ENCODE measurements at regions not wholly inside any gene's neighbourhood (a gene's known extent, or its start where the extent isn't known, plus 50 kb on each side); places are given as distances from the start of the nearest gene placed in this dataset.

DNA sequence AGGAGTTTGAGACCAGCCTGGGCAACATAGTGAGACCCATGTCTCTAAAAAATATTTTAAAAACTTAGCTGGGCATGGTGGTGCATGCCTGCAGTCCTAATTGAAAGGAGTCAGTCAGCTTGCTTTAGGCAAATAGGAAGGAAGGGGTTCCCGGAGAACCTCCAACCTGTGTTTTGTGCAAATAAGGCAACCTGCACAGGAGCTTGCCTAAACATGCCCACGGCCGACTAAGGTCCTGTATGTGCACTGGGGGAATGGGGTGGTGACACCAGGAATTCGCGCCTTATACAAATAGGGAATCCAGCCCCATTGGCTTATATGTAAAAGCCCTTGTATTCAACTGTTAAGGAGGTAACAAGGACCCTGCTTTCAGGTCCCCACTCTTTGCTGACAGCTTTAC, 429.2 kb upstream of the ZP4 start (continued):
- TF ChIP-seq ZFP41 (tag by site-specific recombination; IDR thresholded peaks at IDR 0.05; ENCODE audit: borderline replicate concordance) (no peak), ZNF621 (tag by site-specific recombination; IDR thresholded peaks at IDR 0.05) (no peak), ZNF530 (tag by site-specific recombination; IDR thresholded peaks at IDR 0.05; ENCODE audit: low read depth) (no peak)
- TF ChIP-seq, protein P1, sequence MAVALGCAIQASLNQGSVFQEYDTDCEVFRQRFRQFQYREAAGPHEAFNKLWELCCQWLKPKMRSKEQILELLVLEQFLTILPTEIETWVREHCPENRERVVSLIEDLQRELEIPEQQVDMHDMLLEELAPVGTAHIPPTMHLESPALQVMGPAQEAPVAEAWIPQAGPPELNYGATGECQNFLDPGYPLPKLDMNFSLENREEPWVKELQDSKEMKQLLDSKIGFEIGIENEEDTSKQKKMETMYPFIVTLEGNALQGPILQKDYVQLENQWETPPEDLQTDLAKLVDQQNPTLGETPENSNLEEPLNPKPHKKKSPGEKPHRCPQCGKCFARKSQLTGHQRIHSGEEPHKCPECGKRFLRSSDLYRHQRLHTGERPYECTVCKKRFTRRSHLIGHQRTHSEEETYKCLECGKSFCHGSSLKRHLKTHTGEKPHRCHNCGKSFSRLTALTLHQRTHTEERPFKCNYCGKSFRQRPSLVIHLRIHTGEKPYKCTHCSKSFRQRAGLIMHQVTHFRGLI (tag by site-specific recombination; IDR thresholded peaks at IDR 0.05) = no peak

DNA sequence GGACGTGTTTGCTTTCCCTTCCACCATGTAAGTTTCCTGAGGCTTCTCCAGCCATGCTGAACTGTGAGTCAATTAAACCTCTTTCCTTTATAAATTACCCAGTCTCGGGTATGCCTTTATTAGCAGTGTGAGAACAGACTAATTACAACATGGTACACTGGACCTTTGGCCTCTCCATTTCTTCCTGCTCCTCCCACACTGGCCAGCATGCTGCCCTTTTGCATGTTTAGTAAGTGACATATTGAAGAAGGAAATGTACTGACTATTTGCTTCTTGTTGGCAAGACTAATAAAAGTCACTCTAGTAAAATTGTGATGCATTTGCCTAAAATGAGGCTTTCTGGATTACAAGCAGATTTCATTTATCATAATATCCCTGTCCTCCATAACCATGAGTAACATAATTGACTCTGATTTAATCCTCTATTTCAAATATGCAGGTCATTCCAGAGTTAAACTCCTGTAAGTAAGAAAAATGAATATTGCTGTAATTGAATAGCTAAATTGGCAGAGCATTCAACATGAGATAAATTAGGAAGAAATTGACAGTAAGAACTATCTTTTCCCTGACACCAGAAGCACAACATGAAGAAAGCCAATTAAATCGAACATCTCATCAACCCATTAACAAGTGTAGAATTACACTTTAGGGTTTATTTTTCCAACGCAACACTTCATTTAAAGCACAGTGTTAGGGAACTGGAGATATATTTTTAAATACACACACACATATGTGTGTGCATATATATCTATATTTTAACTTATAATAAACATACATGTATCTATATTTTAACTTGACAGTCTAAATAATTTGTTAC, 427.8 kb upstream of the ZP4 start:
- TF ChIP-seq, protein P2, sequence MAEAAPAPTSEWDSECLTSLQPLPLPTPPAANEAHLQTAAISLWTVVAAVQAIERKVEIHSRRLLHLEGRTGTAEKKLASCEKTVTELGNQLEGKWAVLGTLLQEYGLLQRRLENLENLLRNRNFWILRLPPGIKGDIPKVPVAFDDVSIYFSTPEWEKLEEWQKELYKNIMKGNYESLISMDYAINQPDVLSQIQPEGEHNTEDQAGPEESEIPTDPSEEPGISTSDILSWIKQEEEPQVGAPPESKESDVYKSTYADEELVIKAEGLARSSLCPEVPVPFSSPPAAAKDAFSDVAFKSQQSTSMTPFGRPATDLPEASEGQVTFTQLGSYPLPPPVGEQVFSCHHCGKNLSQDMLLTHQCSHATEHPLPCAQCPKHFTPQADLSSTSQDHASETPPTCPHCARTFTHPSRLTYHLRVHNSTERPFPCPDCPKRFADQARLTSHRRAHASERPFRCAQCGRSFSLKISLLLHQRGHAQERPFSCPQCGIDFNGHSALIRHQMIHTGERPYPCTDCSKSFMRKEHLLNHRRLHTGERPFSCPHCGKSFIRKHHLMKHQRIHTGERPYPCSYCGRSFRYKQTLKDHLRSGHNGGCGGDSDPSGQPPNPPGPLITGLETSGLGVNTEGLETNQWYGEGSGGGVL (tag by site-specific recombination; IDR thresholded peaks at IDR 0.05) = no peak
- TF ChIP-seq ZNF654 (tag by site-specific recombination; IDR thresholded peaks at IDR 0.05; ENCODE audit: low read depth) (no peak), ZNF354C (tag by site-specific recombination; IDR thresholded peaks at IDR 0.05; ENCODE audit: borderline replicate concordance, low read depth) (no peak), ZNF596 (tag by site-specific recombination; IDR thresholded peaks at IDR 0.05) (no peak), RBAK (tag by site-specific recombination; IDR thresholded peaks at IDR 0.05) (no peak), ZNF16 (tag by site-specific recombination; IDR thresholded peaks at IDR 0.05; ENCODE audit: low read depth) (no peak)
- CTCF ChIA-PET = no interaction called here
- H3K9me3 ChIP-seq (ENCODE audit: control insufficient read depth, insufficient read depth, low read depth, low read length) = no peaks in the 10 kb centered on the region; the same call in 1 of the 2 replicates
- no peak overlapping the region for H3K27ac ChIP-seq (ENCODE audit: extremely low read depth, low read depth, low read length)
- no peaks in the 10 kb centered on the region for H3K4me1 ChIP-seq (ENCODE audit: control insufficient read depth, insufficient read depth, low read length)
- POLR2A ChIA-PET = no interaction called here
- no peak overlapping the region for H3K4me3 ChIP-seq (ENCODE audit: low read depth, low read length)
- no peaks in the 10 kb centered on the region for H3K36me3 ChIP-seq (ENCODE audit: control insufficient read depth in 2 of 2, insufficient read depth in 1 of 2, low read length in 2 of 2)

DNA sequence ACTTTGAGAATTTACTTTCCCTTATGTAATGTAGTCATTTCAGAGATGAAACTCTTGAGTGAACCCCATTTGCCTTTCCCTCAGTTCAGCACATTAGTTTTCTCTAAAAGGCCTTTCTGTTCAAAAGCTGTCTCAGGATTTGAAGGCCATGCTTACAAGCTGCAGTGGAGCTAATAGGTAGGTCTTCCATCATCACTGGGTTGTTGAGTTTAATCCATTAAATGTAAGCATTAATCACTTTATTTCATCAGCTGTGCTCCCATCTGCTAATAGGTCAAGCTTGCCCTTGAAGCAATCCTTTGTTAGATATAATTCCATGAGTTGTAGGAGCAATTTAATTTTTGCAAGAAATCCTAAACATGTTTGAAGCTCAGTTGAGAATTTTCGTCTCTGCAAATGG, 422.2 kb upstream of the ZP4 start:
- H3K9me3 ChIP-seq (ENCODE audit: control insufficient read depth, insufficient read depth, low read depth, low read length) = no peaks in the 10 kb centered on the region; the same call in 1 of the 2 replicates
- H3K4me1 ChIP-seq (ENCODE audit: control insufficient read depth, insufficient read depth, low read length) = no peaks in the 10 kb centered on the region
- no peak overlapping the region for H3K27ac ChIP-seq (ENCODE audit: extremely low read depth, low read depth, low read length)
- H3K36me3 ChIP-seq (ENCODE audit: control insufficient read depth in 2 of 2, insufficient read depth in 1 of 2, low read length in 2 of 2) = no peaks in the 10 kb centered on the region
- no peak overlapping the region for H3K4me3 ChIP-seq (ENCODE audit: low read depth, low read length)
- POLR2A ChIA-PET = no interaction called here
- CTCF ChIA-PET = interaction anchor here (0.5 kb wide), 1 partner anchor 756 kb away, joined by 3 read pairs; no protein-coding TSS in a partner anchor
- TF ChIP-seq ZNF747 (tag by site-specific recombination; IDR thresholded peaks at IDR 0.05) (no peak), ZNF169 (tag by site-specific recombination; IDR thresholded peaks at IDR 0.05) (no peak), ZNF292 (tag by site-specific recombination; IDR thresholded peaks at IDR 0.05; ENCODE audit: borderline replicate concordance, low read depth) (no peak), ZNF132 (tag by site-specific recombination; IDR thresholded peaks at IDR 0.05; ENCODE audit: borderline replicate concordance) (no peak), ZNF596 (tag by site-specific recombination; IDR thresholded peaks at IDR 0.05) (no peak), ZNF843 (tag by site-specific recombination; IDR thresholded peaks at IDR 0.05) (no peak), ZNF10 (tag by site-specific recombination; IDR thresholded peaks at IDR 0.05) (no peak), ZNF239 (tag by site-specific recombination; IDR thresholded peaks at IDR 0.05) (no peak), ZNF184 (tag by site-specific recombination; IDR thresholded peaks at IDR 0.05) (no peak), OVOL3 (tag by site-specific recombination; IDR thresholded peaks at IDR 0.05) (no peak), ZNF221 (tag by site-specific recombination; IDR thresholded peaks at IDR 0.05; ENCODE audit: borderline replicate concordance) (no peak), ZNF324 (tag by site-specific recombination; IDR thresholded peaks at IDR 0.05) (no peak)
- TF ChIP-seq, protein P3, sequence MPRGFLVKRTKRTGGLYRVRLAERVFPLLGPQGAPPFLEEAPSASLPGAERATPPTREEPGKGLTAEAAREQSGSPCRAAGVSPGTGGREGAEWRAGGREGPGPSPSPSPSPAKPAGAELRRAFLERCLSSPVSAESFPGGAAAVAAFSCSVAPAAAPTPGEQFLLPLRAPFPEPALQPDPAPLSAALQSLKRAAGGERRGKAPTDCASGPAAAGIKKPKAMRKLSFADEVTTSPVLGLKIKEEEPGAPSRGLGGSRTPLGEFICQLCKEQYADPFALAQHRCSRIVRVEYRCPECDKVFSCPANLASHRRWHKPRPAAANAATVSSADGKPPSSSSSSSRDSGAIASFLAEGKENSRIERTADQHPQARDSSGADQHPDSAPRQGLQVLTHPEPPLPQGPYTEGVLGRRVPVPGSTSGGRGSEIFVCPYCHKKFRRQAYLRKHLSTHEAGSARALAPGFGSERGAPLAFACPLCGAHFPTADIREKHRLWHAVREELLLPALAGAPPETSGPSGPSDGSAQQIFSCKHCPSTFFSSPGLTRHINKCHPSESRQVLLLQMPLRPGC (tag by site-specific recombination; IDR thresholded peaks at IDR 0.05) = no peak
- TF ChIP-seq, protein P4, sequence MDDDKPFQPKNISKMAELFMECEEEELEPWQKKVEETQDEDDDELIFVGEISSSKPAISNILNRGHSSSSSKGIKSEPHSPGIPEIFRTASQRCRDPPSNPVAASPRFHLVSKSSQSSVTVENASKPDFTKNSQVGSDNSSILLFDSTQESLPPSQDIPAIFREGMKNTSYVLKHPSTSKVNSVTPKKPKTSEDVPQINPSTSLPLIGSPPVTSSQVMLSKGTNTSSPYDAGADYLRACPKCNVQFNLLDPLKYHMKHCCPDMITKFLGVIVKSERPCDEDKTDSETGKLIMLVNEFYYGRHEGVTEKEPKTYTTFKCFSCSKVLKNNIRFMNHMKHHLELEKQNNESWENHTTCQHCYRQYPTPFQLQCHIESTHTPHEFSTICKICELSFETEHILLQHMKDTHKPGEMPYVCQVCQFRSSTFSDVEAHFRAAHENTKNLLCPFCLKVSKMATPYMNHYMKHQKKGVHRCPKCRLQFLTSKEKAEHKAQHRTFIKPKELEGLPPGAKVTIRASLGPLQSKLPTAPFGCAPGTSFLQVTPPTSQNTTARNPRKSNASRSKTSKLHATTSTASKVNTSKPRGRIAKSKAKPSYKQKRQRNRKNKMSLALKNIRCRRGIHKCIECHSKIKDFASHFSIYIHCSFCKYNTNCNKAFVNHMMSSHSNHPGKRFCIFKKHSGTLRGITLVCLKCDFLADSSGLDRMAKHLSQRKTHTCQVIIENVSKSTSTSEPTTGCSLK (tag by site-specific recombination; IDR thresholded peaks at IDR 0.05) = no peak
